H9 (cell line): ENCODE measurements at regions not wholly inside any gene's neighbourhood (a gene's known extent, or its start where the extent isn't known, plus 50 kb on each side); places are given as distances from the start of the nearest gene placed in this dataset.

ENCODE experiments used
- DNase-seq: peaks from one replicate; pipeline ENCODE4 v3.0.0-alpha.2; 2017
- H2AFZ ChIP-seq: one replicate; pipeline ENCODE4 v1.6.1; 2013; ENCODE audit warnings: mild to moderate bottlenecking, low read length, control low read depth, moderate library complexity
- H2AK5ac ChIP-seq: 2 replicates; pipeline ENCODE4 v1.6.1; 2013; ENCODE audit warnings: low read length, control low read depth, mixed read lengths; ENCODE audit not compliant: insufficient read length
- H2BK120ac ChIP-seq: one replicate; pipeline ENCODE4 v1.6.1; 2013; ENCODE audit warnings: low read depth, mild to moderate bottlenecking, low read length, control low read depth, inconsistent platforms; ENCODE audit not compliant: poor library complexity, severe bottlenecking
- H2BK12ac ChIP-seq: 2 replicates; pipeline ENCODE4 v1.6.1; 2013; ENCODE audit warnings: low read length, control low read depth, mixed read lengths, low read depth; ENCODE audit not compliant: insufficient read length
- H2BK15ac ChIP-seq: 2 replicates; pipeline ENCODE4 v1.6.1; 2013; ENCODE audit warnings: low read depth, low read length, control low read depth
- H2BK20ac ChIP-seq: one replicate; pipeline ENCODE4 v1.6.1; 2013; ENCODE audit warnings: low read depth, mild to moderate bottlenecking, low read length, control low read depth, inconsistent platforms; ENCODE audit not compliant: poor library complexity, severe bottlenecking
- H2BK5ac ChIP-seq: 2 replicates; pipeline ENCODE4 v1.6.1; 2013; ENCODE audit warnings: low read length, control low read depth, mixed read lengths; ENCODE audit not compliant: insufficient read length
- H3K14ac ChIP-seq: 2 replicates; pipeline ENCODE4 v1.6.1; 2013; ENCODE audit warnings: low read length, control low read depth; ENCODE audit not compliant: insufficient read depth
- H3K18ac ChIP-seq: 2 replicates; pipeline ENCODE4 v1.6.1; 2013; ENCODE audit warnings: low read depth, mild to moderate bottlenecking, mixed read lengths, low read length, control low read depth; ENCODE audit not compliant: insufficient read length
- H3K23ac ChIP-seq: 2 replicates; pipeline ENCODE4 v1.6.1; 2013; ENCODE audit warnings: low read length, control low read depth, mixed read lengths, low read depth; ENCODE audit not compliant: insufficient read length
- H3K23me2 ChIP-seq: 2 replicates; pipeline ENCODE4 v1.6.1; 2013; ENCODE audit warnings: low read depth, mild to moderate bottlenecking, mixed read lengths, low read length, control low read depth; ENCODE audit not compliant: insufficient read length, poor library complexity, severe bottlenecking
- H3K27ac ChIP-seq: 2 replicates; pipeline ENCODE4 v1.5.1; 2013; ENCODE audit warnings: low read length, control low read depth, mixed read lengths, low read depth; ENCODE audit not compliant: insufficient read length
- H3K27me3 ChIP-seq: 2 replicates; pipeline ENCODE4 v1.6.1; 2013; ENCODE audit warnings: low read length, control low read depth, inconsistent platforms; ENCODE audit not compliant: insufficient read depth
- H3K4ac ChIP-seq: 2 replicates; pipeline ENCODE4 v1.6.1; 2013; ENCODE audit warnings: low read depth, mild to moderate bottlenecking, control low read depth, inconsistent platforms, low read length, moderate library complexity
- H3K4me1 ChIP-seq: 2 replicates; pipeline ENCODE4 v1.6.1; 2013; ENCODE audit warnings: low read length, control low read depth, inconsistent platforms; ENCODE audit not compliant: insufficient read depth
- H3K4me2 ChIP-seq: 2 replicates; pipeline ENCODE4 v1.6.1; 2013; ENCODE audit warnings: low read length, control low read depth, mixed read lengths; ENCODE audit not compliant: insufficient read length, insufficient read depth
- H3K56ac ChIP-seq: 2 replicates; pipeline ENCODE4 v1.6.1; 2013; ENCODE audit warnings: low read depth, mild to moderate bottlenecking, mixed read lengths, low read length, control low read depth; ENCODE audit not compliant: insufficient read length
- H3K79me1 ChIP-seq: 2 replicates; pipeline ENCODE4 v1.6.1; 2013; ENCODE audit warnings: low read depth, mild to moderate bottlenecking, moderate library complexity, low read length, control low read depth, inconsistent platforms; ENCODE audit not compliant: insufficient read depth, poor library complexity, severe bottlenecking
- H3K79me2 ChIP-seq: 2 replicates; pipeline ENCODE4 v1.6.1; 2013; ENCODE audit warnings: low read length, control low read depth, inconsistent platforms; ENCODE audit not compliant: insufficient read depth
- H3K9ac ChIP-seq: 2 replicates; pipeline ENCODE4 v1.6.1; 2013; ENCODE audit warnings: low read length, control low read depth, mixed read lengths; ENCODE audit not compliant: insufficient read length; ENCODE audit errors: extremely low read depth
- H3K9me3 ChIP-seq: one replicate; pipeline ENCODE4 v1.6.1; 2013; ENCODE audit warnings: low read depth, low read length, inconsistent platforms; ENCODE audit not compliant: control insufficient read depth
- H3T11ph ChIP-seq: one replicate; pipeline ENCODE4 v1.6.1; 2013; ENCODE audit warnings: mild to moderate bottlenecking, low read length, control low read depth, inconsistent platforms
- H4K20me1 ChIP-seq: one replicate; pipeline ENCODE4 v1.6.1; 2013; ENCODE audit not compliant: control insufficient read depth, insufficient read length, insufficient read depth
- H4K5ac ChIP-seq: 2 replicates; pipeline ENCODE4 v1.6.1; 2013; ENCODE audit warnings: low read depth, mild to moderate bottlenecking, mixed read lengths, low read length, control low read depth; ENCODE audit not compliant: insufficient read length
- H4K8ac ChIP-seq: replicated peaks from 2 replicates; pipeline ENCODE4 v1.6.1; 2013; ENCODE audit warnings: low read length, control low read depth, mixed read lengths, low read depth; ENCODE audit not compliant: insufficient read length
- H4K91ac ChIP-seq: 2 replicates; pipeline ENCODE4 v1.6.1; 2013; ENCODE audit warnings: low read depth, mild to moderate bottlenecking, moderate library complexity, mixed read lengths, low read length, control low read depth; ENCODE audit not compliant: insufficient read length
- H3K27ac Mint-ChIP-seq, 3 experiments: 2 replicates in 2 of 3; 3 replicates in 1 of 3; pipeline ENCODE4 v1.8.0; 2020 to 2021; ENCODE audit warnings: mixed read lengths in 3 of 3, mild to moderate bottlenecking in 1 of 3, moderate library complexity in 1 of 3
- H3K27me3 Mint-ChIP-seq: 2 replicates; pipeline ENCODE4 v1.8.0; 2021; ENCODE audit warnings: low read depth, mild to moderate bottlenecking, moderate library complexity, mixed read lengths
- H3K36me3 Mint-ChIP-seq, 3 experiments: 2 replicates in 2 of 3; 3 replicates in 1 of 3; pipeline ENCODE4 v1.8.0; 2020 to 2021; ENCODE audit warnings: low read depth in 3 of 3, mixed read lengths in 3 of 3; ENCODE audit not compliant: insufficient read depth in 1 of 3
- H3K4me1 Mint-ChIP-seq, 2 experiments: 2 replicates each; pipeline ENCODE4 v1.8.0; 2020; ENCODE audit warnings: mixed read lengths in 2 of 2
- H3K4me3 Mint-ChIP-seq, 2 experiments: 2 replicates in 1 of 2; 3 replicates in 1 of 2; pipeline ENCODE4 v1.8.0; 2020 to 2021; ENCODE audit warnings: mild to moderate bottlenecking in 2 of 2, mixed read lengths in 2 of 2, moderate library complexity in 1 of 2
- H3K9me3 Mint-ChIP-seq, 2 experiments: 2 replicates in 1 of 2; 3 replicates in 1 of 2; pipeline ENCODE4 v1.8.0; 2020; ENCODE audit warnings: mild to moderate bottlenecking in 2 of 2, mixed read lengths in 2 of 2, moderate library complexity in 1 of 2
- WGBS: extraction: QIAGEN DNeasy Blood & Tissue Kit; methylation state at CpG from one replicate; pipeline ENCODE4 v1.1.7; 2013; ENCODE audit warnings: missing lambda C conversion rate, low lambda C conversion rate, mixed read lengths; ENCODE audit not compliant: insufficient read length; ENCODE audit errors: extremely low coverage; 5-methylcytosine and 5-hydroxymethylcytosine counted together
- TF ChIP-seq, protein P1 (sequence below): fragments of 200-600 bp; sonication (generic); conservative IDR thresholded peaks from 3 replicates; pipeline ENCODE4 v1.8.0; 2021; ENCODE audit warnings: antibody characterized with exemption, mild to moderate bottlenecking

DNA sequence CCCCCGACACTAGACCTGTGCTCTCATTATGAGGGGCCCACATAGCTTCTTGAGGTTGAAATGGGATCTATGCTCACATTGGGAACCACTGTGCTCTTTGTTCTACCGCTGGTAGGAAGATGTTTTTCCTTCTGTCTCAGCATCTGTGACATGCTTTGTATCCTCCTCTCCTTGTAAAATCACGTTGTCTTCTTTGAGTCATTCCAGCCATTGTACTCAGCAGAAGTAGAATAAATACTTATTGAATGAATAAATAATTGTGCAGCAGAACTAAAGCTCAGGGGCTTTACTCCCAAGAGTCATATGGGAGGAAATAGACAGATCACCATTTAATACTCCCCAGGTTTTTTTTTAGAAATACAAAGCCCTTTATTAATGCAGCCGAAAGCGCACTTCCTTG, 66.3 kb upstream of the EDEM3 start:
- no peak for DNase-seq
- peaks cover 2% of the 10 kb centered on the region for H4K20me1 ChIP-seq

More for the DNA sequence above, 66.3 kb upstream of the EDEM3 start:
- H3K27ac Mint-ChIP-seq: no peak overlapping the region; a peak in 1 of 7 replicates
- H3K27me3 ChIP-seq: no peaks in the 10 kb centered on the region
- no peak overlapping the region for H4K8ac ChIP-seq
- no peak overlapping the region for H3K4ac ChIP-seq
- H3K79me1 ChIP-seq: no peaks in the 10 kb centered on the region
- H2BK120ac ChIP-seq: no peak overlapping the region
- H2BK20ac ChIP-seq: no peak overlapping the region
- no peak overlapping the region for H3K18ac ChIP-seq
- no peak overlapping the region for H3K56ac ChIP-seq
- H3K27ac ChIP-seq: no peak overlapping the region
- H3K9ac ChIP-seq: no peak overlapping the region
- H3K27me3 Mint-ChIP-seq: no peaks in the 10 kb centered on the region; the same call in 1 of the 2 replicates
- no peaks in the 10 kb centered on the region for H3K23me2 ChIP-seq
- TF ChIP-seq, protein P1, sequence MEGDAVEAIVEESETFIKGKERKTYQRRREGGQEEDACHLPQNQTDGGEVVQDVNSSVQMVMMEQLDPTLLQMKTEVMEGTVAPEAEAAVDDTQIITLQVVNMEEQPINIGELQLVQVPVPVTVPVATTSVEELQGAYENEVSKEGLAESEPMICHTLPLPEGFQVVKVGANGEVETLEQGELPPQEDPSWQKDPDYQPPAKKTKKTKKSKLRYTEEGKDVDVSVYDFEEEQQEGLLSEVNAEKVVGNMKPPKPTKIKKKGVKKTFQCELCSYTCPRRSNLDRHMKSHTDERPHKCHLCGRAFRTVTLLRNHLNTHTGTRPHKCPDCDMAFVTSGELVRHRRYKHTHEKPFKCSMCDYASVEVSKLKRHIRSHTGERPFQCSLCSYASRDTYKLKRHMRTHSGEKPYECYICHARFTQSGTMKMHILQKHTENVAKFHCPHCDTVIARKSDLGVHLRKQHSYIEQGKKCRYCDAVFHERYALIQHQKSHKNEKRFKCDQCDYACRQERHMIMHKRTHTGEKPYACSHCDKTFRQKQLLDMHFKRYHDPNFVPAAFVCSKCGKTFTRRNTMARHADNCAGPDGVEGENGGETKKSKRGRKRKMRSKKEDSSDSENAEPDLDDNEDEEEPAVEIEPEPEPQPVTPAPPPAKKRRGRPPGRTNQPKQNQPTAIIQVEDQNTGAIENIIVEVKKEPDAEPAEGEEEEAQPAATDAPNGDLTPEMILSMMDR: no peak
- no peak overlapping the region for H3T11ph ChIP-seq
- WGBS: no CpG with 5 or more reads among the region's 5 CpGs
- no peak overlapping the region for H4K5ac ChIP-seq
- H2BK12ac ChIP-seq: no peak overlapping the region
- H3K4me3 Mint-ChIP-seq: no peak overlapping the region
- peaks cover 24 to 31% (median 25%) of the 10 kb centered on the region in 3 experiments for H3K36me3 Mint-ChIP-seq
- no peak overlapping the region for H2BK15ac ChIP-seq
- no peak overlapping the region for H3K23ac ChIP-seq
- no peak overlapping the region for H3K4me2 ChIP-seq
- no peak overlapping the region for H3K14ac ChIP-seq
- H3K4me1 Mint-ChIP-seq: peaks cover 0 to 4% of the 10 kb centered on the region in 2 experiments; a peak in 1 of 4 replicates
- no peak overlapping the region for H2AFZ ChIP-seq
- no peaks in the 10 kb centered on the region for H3K4me1 ChIP-seq
- H3K9me3 ChIP-seq: no peaks in the 10 kb centered on the region
- no peak overlapping the region for H4K91ac ChIP-seq
- peaks cover 9% of the 10 kb centered on the region in 2 experiments for H3K9me3 Mint-ChIP-seq
- no peak overlapping the region for H2BK5ac ChIP-seq
- H3K79me2 ChIP-seq: no peaks in the 10 kb centered on the region
- no peak overlapping the region for H2AK5ac ChIP-seq
